ENCODE measurements at regions not wholly inside any gene's neighbourhood (a gene's known extent, or its start where the extent isn't known, plus 50 kb on each side); places are given as distances from the start of the nearest gene placed in this dataset.

DNA sequence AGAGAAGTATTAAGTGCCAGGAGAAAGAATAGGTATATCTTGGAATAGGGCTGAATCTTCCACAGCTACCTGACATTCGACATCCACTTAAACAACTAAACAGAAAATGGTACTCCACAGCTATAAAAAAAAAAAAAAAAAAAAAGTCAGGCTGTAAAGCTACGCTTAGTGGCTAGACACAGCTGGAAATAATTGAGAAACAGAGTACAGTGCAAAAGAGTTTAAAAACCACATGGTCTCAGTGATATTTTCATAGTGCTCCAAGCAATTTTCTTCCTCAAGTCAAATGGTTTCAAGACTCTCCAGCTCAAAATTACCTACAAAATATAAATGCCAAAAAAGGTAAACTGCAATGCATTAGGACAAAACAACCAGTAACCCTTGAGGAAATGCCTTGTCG lies 607.1 kb downstream of the KCNJ2 start:
- no peak for TF ChIP-seq RAD21 (IDR thresholded peaks at IDR 0.05; ENCODE audit: low read depth)
- TF ChIP-seq, protein P1, sequence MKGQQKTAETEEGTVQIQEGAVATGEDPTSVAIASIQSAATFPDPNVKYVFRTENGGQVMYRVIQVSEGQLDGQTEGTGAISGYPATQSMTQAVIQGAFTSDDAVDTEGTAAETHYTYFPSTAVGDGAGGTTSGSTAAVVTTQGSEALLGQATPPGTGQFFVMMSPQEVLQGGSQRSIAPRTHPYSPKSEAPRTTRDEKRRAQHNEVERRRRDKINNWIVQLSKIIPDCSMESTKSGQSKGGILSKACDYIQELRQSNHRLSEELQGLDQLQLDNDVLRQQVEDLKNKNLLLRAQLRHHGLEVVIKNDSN (IDR thresholded peaks at IDR 0.05), result no peak
- TF ChIP-seq NFIC (IDR thresholded peaks at IDR 0.05), result no peak
- no peak for TF ChIP-seq YY1 (IDR thresholded peaks at IDR 0.05; ENCODE audit: low read depth)
- TF ChIP-seq TAF1 (IDR thresholded peaks at IDR 0.05; ENCODE audit: low read depth), result no peak
- no peak for TF ChIP-seq TCF12 (IDR thresholded peaks at IDR 0.05; ENCODE audit: low read depth)
- TF ChIP-seq EGR1 (IDR thresholded peaks at IDR 0.05), result no peak
- TF ChIP-seq, protein P2, sequence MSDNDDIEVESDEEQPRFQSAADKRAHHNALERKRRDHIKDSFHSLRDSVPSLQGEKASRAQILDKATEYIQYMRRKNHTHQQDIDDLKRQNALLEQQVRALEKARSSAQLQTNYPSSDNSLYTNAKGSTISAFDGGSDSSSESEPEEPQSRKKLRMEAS (IDR thresholded peaks at IDR 0.05), result no peak
- TF ChIP-seq TEAD4 (IDR thresholded peaks at IDR 0.05), result no peak
- TF ChIP-seq EP300 (IDR thresholded peaks at IDR 0.05; ENCODE audit: borderline replicate concordance), result no peak
- TF ChIP-seq ZBTB7A (IDR thresholded peaks at IDR 0.05; ENCODE audit: low read depth), result no peak
- TF ChIP-seq CREB1 (IDR thresholded peaks at IDR 0.05; ENCODE audit: low read depth), result no peak
- TF ChIP-seq FOXM1 (IDR thresholded peaks at IDR 0.05; ENCODE audit: borderline replicate concordance, low read depth), result no peak
- TF ChIP-seq, protein P3, sequence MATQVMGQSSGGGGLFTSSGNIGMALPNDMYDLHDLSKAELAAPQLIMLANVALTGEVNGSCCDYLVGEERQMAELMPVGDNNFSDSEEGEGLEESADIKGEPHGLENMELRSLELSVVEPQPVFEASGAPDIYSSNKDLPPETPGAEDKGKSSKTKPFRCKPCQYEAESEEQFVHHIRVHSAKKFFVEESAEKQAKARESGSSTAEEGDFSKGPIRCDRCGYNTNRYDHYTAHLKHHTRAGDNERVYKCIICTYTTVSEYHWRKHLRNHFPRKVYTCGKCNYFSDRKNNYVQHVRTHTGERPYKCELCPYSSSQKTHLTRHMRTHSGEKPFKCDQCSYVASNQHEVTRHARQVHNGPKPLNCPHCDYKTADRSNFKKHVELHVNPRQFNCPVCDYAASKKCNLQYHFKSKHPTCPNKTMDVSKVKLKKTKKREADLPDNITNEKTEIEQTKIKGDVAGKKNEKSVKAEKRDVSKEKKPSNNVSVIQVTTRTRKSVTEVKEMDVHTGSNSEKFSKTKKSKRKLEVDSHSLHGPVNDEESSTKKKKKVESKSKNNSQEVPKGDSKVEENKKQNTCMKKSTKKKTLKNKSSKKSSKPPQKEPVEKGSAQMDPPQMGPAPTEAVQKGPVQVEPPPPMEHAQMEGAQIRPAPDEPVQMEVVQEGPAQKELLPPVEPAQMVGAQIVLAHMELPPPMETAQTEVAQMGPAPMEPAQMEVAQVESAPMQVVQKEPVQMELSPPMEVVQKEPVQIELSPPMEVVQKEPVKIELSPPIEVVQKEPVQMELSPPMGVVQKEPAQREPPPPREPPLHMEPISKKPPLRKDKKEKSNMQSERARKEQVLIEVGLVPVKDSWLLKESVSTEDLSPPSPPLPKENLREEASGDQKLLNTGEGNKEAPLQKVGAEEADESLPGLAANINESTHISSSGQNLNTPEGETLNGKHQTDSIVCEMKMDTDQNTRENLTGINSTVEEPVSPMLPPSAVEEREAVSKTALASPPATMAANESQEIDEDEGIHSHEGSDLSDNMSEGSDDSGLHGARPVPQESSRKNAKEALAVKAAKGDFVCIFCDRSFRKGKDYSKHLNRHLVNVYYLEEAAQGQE (IDR thresholded peaks at IDR 0.05; ENCODE audit: low read depth), result no peak
- TF ChIP-seq CEBPB (IDR thresholded peaks at IDR 0.05), result no peak

DNA sequence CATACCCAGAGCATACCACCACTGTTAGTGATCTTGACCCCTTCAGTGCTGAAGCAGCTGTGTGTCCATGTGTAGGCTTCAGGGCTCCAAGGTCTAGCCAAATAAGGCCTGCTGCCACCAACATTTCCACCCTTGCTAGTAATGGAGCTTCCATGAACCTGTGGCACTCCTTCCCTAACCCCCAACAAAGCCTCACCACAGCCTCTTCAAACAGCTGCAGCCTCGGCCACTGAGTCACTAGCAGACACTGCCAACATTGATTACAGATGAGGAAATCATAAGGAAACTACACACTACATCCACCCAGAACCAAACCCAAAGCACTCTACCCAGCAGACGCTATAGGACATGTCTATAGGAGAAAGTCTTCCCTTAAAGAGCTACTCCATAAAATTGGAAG lies 610.7 kb downstream of the KCNJ2 start:
- TF ChIP-seq TEAD4 (IDR thresholded peaks at IDR 0.05), result no peak
- TF ChIP-seq, protein P2 (IDR thresholded peaks at IDR 0.05), result no peak
- no peak for TF ChIP-seq NFIC (IDR thresholded peaks at IDR 0.05)
- TF ChIP-seq, protein P1 (IDR thresholded peaks at IDR 0.05), result no peak
- TF ChIP-seq EGR1 (IDR thresholded peaks at IDR 0.05), result no peak
- TF ChIP-seq ZBTB7A (IDR thresholded peaks at IDR 0.05; ENCODE audit: low read depth), result no peak
- TF ChIP-seq FOXM1 (IDR thresholded peaks at IDR 0.05; ENCODE audit: borderline replicate concordance, low read depth), result no peak
- no peak for TF ChIP-seq EP300 (IDR thresholded peaks at IDR 0.05; ENCODE audit: borderline replicate concordance)
- no peak for TF ChIP-seq TAF1 (IDR thresholded peaks at IDR 0.05; ENCODE audit: low read depth)
- no peak for TF ChIP-seq YY1 (IDR thresholded peaks at IDR 0.05; ENCODE audit: low read depth)
- no peak for TF ChIP-seq TCF12 (IDR thresholded peaks at IDR 0.05; ENCODE audit: low read depth)
- no peak for TF ChIP-seq CREB1 (IDR thresholded peaks at IDR 0.05; ENCODE audit: low read depth)
- TF ChIP-seq RAD21 (IDR thresholded peaks at IDR 0.05; ENCODE audit: low read depth), result no peak
- TF ChIP-seq, protein P3 (IDR thresholded peaks at IDR 0.05; ENCODE audit: low read depth), result no peak
- TF ChIP-seq CEBPB (IDR thresholded peaks at IDR 0.05), result no peak

DNA sequence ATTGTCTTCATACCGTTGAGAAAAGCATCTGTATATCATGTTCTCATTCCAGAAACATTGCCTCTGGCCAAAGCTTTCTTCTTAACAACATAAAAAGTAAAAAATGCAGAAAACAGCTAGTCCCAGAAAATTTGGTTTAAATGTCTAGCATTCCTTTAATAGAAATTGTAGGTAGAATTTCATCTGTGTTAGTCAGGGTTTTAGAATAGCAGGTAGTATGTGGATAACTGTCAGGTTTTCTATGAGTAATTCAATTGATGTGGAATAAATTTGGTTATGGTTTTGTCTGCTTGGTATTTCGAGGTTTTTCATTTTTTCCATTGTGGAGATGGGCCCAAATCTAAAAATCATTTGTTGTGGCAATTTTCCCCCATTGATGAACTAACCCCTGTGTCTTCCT lies 616.7 kb downstream of the KCNJ2 start:
- no peak for TF ChIP-seq EP300 (IDR thresholded peaks at IDR 0.05; ENCODE audit: borderline replicate concordance)
- no peak for TF ChIP-seq CEBPB (IDR thresholded peaks at IDR 0.05)
- TF ChIP-seq, protein P2 (IDR thresholded peaks at IDR 0.05), result no peak
- TF ChIP-seq TCF12 (IDR thresholded peaks at IDR 0.05; ENCODE audit: low read depth), result no peak
- no peak for TF ChIP-seq NFIC (IDR thresholded peaks at IDR 0.05)
- no peak for TF ChIP-seq EGR1 (IDR thresholded peaks at IDR 0.05)
- no peak for TF ChIP-seq CREB1 (IDR thresholded peaks at IDR 0.05; ENCODE audit: low read depth)
- TF ChIP-seq, protein P1 (IDR thresholded peaks at IDR 0.05), result no peak
- no peak for TF ChIP-seq TEAD4 (IDR thresholded peaks at IDR 0.05)
- no peak for TF ChIP-seq ZBTB7A (IDR thresholded peaks at IDR 0.05; ENCODE audit: low read depth)
- TF ChIP-seq FOXM1 (IDR thresholded peaks at IDR 0.05; ENCODE audit: borderline replicate concordance, low read depth), result no peak
- TF ChIP-seq RAD21 (IDR thresholded peaks at IDR 0.05; ENCODE audit: low read depth), result no peak
- TF ChIP-seq, protein P3 (IDR thresholded peaks at IDR 0.05; ENCODE audit: low read depth), result no peak
- no peak for TF ChIP-seq TAF1 (IDR thresholded peaks at IDR 0.05; ENCODE audit: low read depth)
- no peak for TF ChIP-seq YY1 (IDR thresholded peaks at IDR 0.05; ENCODE audit: low read depth)
